ENCODE measurements at regions not wholly inside any gene's neighbourhood (a gene's known extent, or its start where the extent isn't known, plus 50 kb on each side); places are given as distances from the start of the nearest gene placed in this dataset.

DNA sequence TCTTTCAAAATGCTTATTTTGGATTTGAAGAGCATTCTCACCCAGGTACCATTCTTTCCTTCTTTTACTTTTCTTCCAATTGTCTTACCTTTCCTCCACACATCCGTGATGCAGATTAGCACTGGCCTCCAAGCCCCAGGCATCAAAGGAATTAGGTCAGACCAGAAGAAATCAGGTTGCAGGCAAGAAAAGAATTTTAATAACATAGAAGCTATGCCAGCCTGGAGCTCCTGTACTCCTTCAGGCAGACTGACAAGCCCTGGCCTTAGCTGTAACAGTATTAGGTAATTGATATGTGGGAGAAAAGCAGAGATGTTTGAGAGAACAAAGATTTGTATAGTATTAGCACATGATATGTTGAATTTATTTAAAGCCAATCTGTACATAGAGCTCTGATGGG lies 390.4 kb upstream of the ADGRL2 start:
- Histone ChIP-seq H4K91ac (replicated peaks; ENCODE audit: insufficient read length, low read length) (no peak overlapping the region), H3K9ac (replicated peaks in 1 of 4; ENCODE audit: extremely low read depth in 1 of 4, low read depth in 3 of 4, low read length in 3 of 4) (no peak overlapping the region), H4K8ac (ENCODE audit: extremely low read depth, insufficient read depth, low read length) (no peak overlapping the region), H2BK5ac (ENCODE audit: low read depth, low read length) (no peak overlapping the region), H3K18ac (ENCODE audit: extremely low read depth, low read length) (no peak overlapping the region), H3K14ac (ENCODE audit: insufficient read length) (no peak overlapping the region), H3K79me2 (ENCODE audit: control insufficient read depth in 1 of 2, insufficient read depth in 2 of 2, low read length in 2 of 2) (no peaks in the 10 kb centered on the region), H3K4me3 (ENCODE audit: extremely low read depth in 1 of 4, insufficient read depth in 2 of 4, low read depth in 3 of 4, low read length in 4 of 4) (no peak overlapping the region), H3K23ac (ENCODE audit: insufficient read length) (no peak overlapping the region), H3K36me3 (ENCODE audit: control insufficient read depth in 2 of 4, insufficient read depth in 4 of 4, low read length in 3 of 4) (no peaks in the 10 kb centered on the region), H3K23me2 (ENCODE audit: low read depth, low read length) (no peaks in the 10 kb centered on the region), H2BK20ac (ENCODE audit: low read length) (no peak overlapping the region), H2BK120ac (replicated peaks; ENCODE audit: low read depth, low read length) (no peak overlapping the region), H4K5ac (ENCODE audit: insufficient read length, low read depth, low read length) (no peak overlapping the region), H2BK15ac (ENCODE audit: low read length) (no peak overlapping the region), H3K56ac (replicated peaks; ENCODE audit: insufficient read length, low read depth, low read length) (no peak overlapping the region), H3K27me3 (replicated peaks in 1 of 4; ENCODE audit: control insufficient read depth in 3 of 4, extremely low read depth in 1 of 4, insufficient read depth in 3 of 4, low read length in 3 of 4) (no peaks in the 10 kb centered on the region), H3K79me1 (ENCODE audit: low read depth, low read length) (no peaks in the 10 kb centered on the region), H3K27ac (ENCODE audit: low read depth, low read length) (no peak overlapping the region), H2AFZ (ENCODE audit: low read length) (no peak overlapping the region), H3K4me2 (ENCODE audit: insufficient read depth in 1 of 2, low read depth in 2 of 2, low read length in 2 of 2) (no peak overlapping the region), H3K4ac (replicated peaks; ENCODE audit: insufficient read length, low read depth, low read length) (no peak overlapping the region), H3K9me3 (ENCODE audit: insufficient read depth in 2 of 2, low read depth in 1 of 2, low read length in 1 of 2) (no peaks in the 10 kb centered on the region), H4K20me1 (replicated peaks in 1 of 2; ENCODE audit: control insufficient read depth in 1 of 2, insufficient read depth in 2 of 2, low read length in 2 of 2) (no peaks in the 10 kb centered on the region), H3K4me1 (replicated peaks in 1 of 4; ENCODE audit: control insufficient read depth in 3 of 4, insufficient read depth in 4 of 4, low read length in 3 of 4) (peaks cover 0 to 19% (median 14%) of the 10 kb centered on the region in 4 experiments; a peak in 4 of 7 replicates), H2BK12ac (ENCODE audit: low read depth, low read length) (no peak overlapping the region), H2AK5ac (ENCODE audit: low read depth, low read length) (no peak overlapping the region)
- FAIRE-seq (no peak), DNase-seq (ENCODE audit: low read depth in 1 of 2, low spot score in 2 of 2) (no peak)
- no peak for TF ChIP-seq ZNF274 (IDR thresholded peaks at IDR 0.05; ENCODE audit: borderline replicate concordance, extremely low read depth, low read length)
- no peak for TF ChIP-seq POLR2A (IDR thresholded peaks at IDR 0.05; ENCODE audit: control extremely low read depth in 1 of 2, low read depth in 2 of 2, low read length in 2 of 2)
- no peak for TF ChIP-seq USF2 (IDR thresholded peaks at IDR 0.05; ENCODE audit: low read length)
- no peak for TF ChIP-seq EP300 (IDR thresholded peaks at IDR 0.05; ENCODE audit: borderline replicate concordance in 1 of 2, low read depth in 2 of 2, low read length in 2 of 2)
- no peak for TF ChIP-seq NRF1 (IDR thresholded peaks at IDR 0.05; ENCODE audit: low read depth, low read length)
- TF ChIP-seq YY1 (IDR thresholded peaks at IDR 0.05; ENCODE audit: low read depth, low read length) = no peak
- TF ChIP-seq CTBP2 (IDR thresholded peaks at IDR 0.05; ENCODE audit: borderline replicate concordance, insufficient read depth, insufficient read length, low read length) = no peak
- TF ChIP-seq ASH2L (IDR thresholded peaks at IDR 0.05; ENCODE audit: low read length) = no peak
- TF ChIP-seq EGR1 (IDR thresholded peaks at IDR 0.05; ENCODE audit: borderline replicate concordance, low read depth, low read length) = no peak
- no peak for TF ChIP-seq GABPA (IDR thresholded peaks at IDR 0.05; ENCODE audit: borderline replicate concordance, insufficient read depth, low read length)
- TF ChIP-seq TCF12 (IDR thresholded peaks at IDR 0.05; ENCODE audit: low read depth, low read length) = no peak
- 4% methylated on average over 1 of the region's 1 CpG; no CpG with 5 or more reads in 1 of the 2 experiments for WGBS, 2 experiments (ENCODE audit: extremely low coverage in 1 of 2, insufficient coverage in 1 of 2, insufficient read length in 1 of 2, insufficient replicate concordance in 2 of 2, low coverage in 1 of 2, low lambda C conversion rate in 2 of 2, missing lambda C conversion rate in 1 of 2)
- ChIA-PET POLR2A (ENCODE audit: partially characterized antibody) (interaction anchor here (1.7 kb wide), 1 partner anchor 10 kb away, joined by 5 read pairs; no protein-coding TSS in a partner anchor), CTCF (ENCODE audit: partially characterized antibody) (interaction anchor here (0.6 to 2.4 kb wide), 3 partner anchors 14 to 428 kb away, joined by 3 to 6 read pairs (median 3); no protein-coding TSS in a partner anchor)

Data from H1 (cell line).